Right lobe of liver (tissue), 6 donors: ENCODE measurements at regions not wholly inside any gene's neighbourhood (a gene's known extent, or its start where the extent isn't known, plus 50 kb on each side); places are given as distances from the start of the nearest gene placed in this dataset.

Source experiments
- ATAC-seq, 4 donors: fragments of 200-7000 bp; cut with Tn5 transposase; one replicate each; pipeline ENCODE4 v1.9.1; 2020; ENCODE audit warnings: mild to moderate bottlenecking in 4 of 4, moderate library complexity in 4 of 4
- DNase-seq, 3 donors: peaks; one replicate each; pipeline ENCODE4 v3.0.0-alpha.2; 2020
- H3K27ac ChIP-seq, 3 donors: fragments of 200-600 bp; one replicate each; pipeline ENCODE4 v1.8.0; 2022
- H3K27me3 ChIP-seq, 2 donors: fragments of 200-600 bp; one replicate each; pipeline ENCODE4 v1.8.0; 2022
- H3K36me3 ChIP-seq, 4 donors: fragments of 200-600 bp; sonication (generic) in 1 of 4; one replicate each; pipeline versions ENCODE4 v1.5.1 to v1.8.0; 2017 to 2022; ENCODE audit warnings: control low read depth in 1 of 4
- H3K4me1 ChIP-seq, 4 donors: fragments of 200-600 bp; sonication (generic) in 1 of 4; one replicate each; pipeline versions ENCODE4 v1.5.1 to v1.8.0; 2017 to 2022; ENCODE audit warnings: control low read depth in 1 of 4
- H3K4me3 ChIP-seq, 3 donors: fragments of 200-600 bp; one replicate each; pipeline ENCODE4 v1.8.0; 2022
- H3K9me3 ChIP-seq, 4 donors: fragments of 200-600 bp; sonication (generic) in 1 of 4; one replicate each; pipeline versions ENCODE4 v1.5.1 to v1.8.0; 2017 to 2022; ENCODE audit warnings: control low read depth in 1 of 4
- CTCF ChIP-seq, 4 donors: fragments of 200-600 bp in 3 of 4; fragments of 450-650 bp in 1 of 4; IDR thresholded peaks; one replicate each; pipeline versions ENCODE4 v1.5.1 to v1.8.0; 2016 to 2022; ENCODE audit warnings: antibody characterized with exemption in 4 of 4, mild to moderate bottlenecking in 2 of 4
- POLR2A ChIP-seq: fragments of 450-650 bp; IDR thresholded peaks from one replicate; pipeline ENCODE4 v1.6.1; 2017; ENCODE audit warnings: antibody characterized with exemption, mild to moderate bottlenecking
- WGBS: methylation state at CpG from one replicate; pipeline ENCODE4 v1.1.6; 2018; ENCODE audit warnings: low coverage, low lambda C conversion rate; ENCODE audit not compliant: insufficient coverage; ENCODE audit errors: missing lambda C conversion rate; 5-methylcytosine and 5-hydroxymethylcytosine counted together
- intact Hi-C, 2 donors: fragments of 100-400 bp; cut with DNase I; formaldehyde crosslinking; loops; one replicate each; pipeline versions ENCODE4 v1.11.2 to v1.14.1; 2022
- donor health status: DM: no; HTN: yes; CAD: no.
- donor health status: DM: no; HTN: no; CAD: no.
- donor health status: DM: no; HTN: no; CAD: no.
- donor health status: DM: no; HTN: yes; CAD: no.
- donor health status: DM: no; HTN: yes; CAD: no.

- TF ChIP-seq CTCF (IDR thresholded peaks at IDR 0.05) (no peak), POLR2A (no peak)
- no peak overlapping the region for H3K27ac ChIP-seq
- DNase-seq (no peak), ATAC-seq (no peak)
- intact Hi-C loops = no loop called here
- H3K27me3 ChIP-seq = no peaks in the 10 kb centered on the region
- no peak overlapping the region for H3K4me3 ChIP-seq
- no peaks in the 10 kb centered on the region for H3K9me3 ChIP-seq
- WGBS = 41% methylated on average over 3 of the region's 3 CpGs
- H3K36me3 ChIP-seq = no peaks in the 10 kb centered on the region
- no peaks in the 10 kb centered on the region for H3K4me1 ChIP-seq
Observed at GRCh38 chr3:181568693-181569092, 143.0 kb upstream of the SOX2 start.

- DNase-seq (no peak), ATAC-seq (no peak)
- no peak overlapping the region for H3K27ac ChIP-seq
- no peak for TF ChIP-seq POLR2A
- no peak for TF ChIP-seq CTCF (IDR thresholded peaks at IDR 0.05)
- no peaks in the 10 kb centered on the region for H3K4me1 ChIP-seq
- H3K27me3 ChIP-seq = no peaks in the 10 kb centered on the region
- H3K36me3 ChIP-seq = no peaks in the 10 kb centered on the region
- 47% methylated on average over 3 of the region's 3 CpGs for WGBS
- no peak overlapping the region for H3K4me3 ChIP-seq
- intact Hi-C loops = no loop called here
- H3K9me3 ChIP-seq = no peaks in the 10 kb centered on the region
Observed at GRCh38 chr3:181568248-181568647, 143.5 kb upstream of the SOX2 start.

- intact Hi-C loops = no loop called here
- H3K27me3 ChIP-seq = no peaks in the 10 kb centered on the region
- no peak overlapping the region for H3K27ac ChIP-seq
- DNase-seq (no peak), ATAC-seq (no peak)
- H3K9me3 ChIP-seq = no peaks in the 10 kb centered on the region
- H3K4me1 ChIP-seq = no peaks in the 10 kb centered on the region
- WGBS = 43% methylated on average over 6 of the region's 6 CpGs
- H3K36me3 ChIP-seq = no peaks in the 10 kb centered on the region
- H3K4me3 ChIP-seq = no peak overlapping the region
- TF ChIP-seq POLR2A (no peak), CTCF (IDR thresholded peaks at IDR 0.05) (no peak)
Observed at GRCh38 chr3:181567311-181568075, 144.2 kb upstream of the SOX2 start.

- no peaks in the 10 kb centered on the region for H3K9me3 ChIP-seq
- DNase-seq (no peak), ATAC-seq (no peak)
- WGBS = 6% methylated on average over 3 of the region's 3 CpGs
- intact Hi-C loops = no loop called here
- H3K4me1 ChIP-seq = no peaks in the 10 kb centered on the region
- TF ChIP-seq POLR2A (no peak), CTCF (IDR thresholded peaks at IDR 0.05) (no peak)
- no peaks in the 10 kb centered on the region for H3K36me3 ChIP-seq
- no peak overlapping the region for H3K4me3 ChIP-seq
- no peaks in the 10 kb centered on the region for H3K27me3 ChIP-seq
- no peak overlapping the region for H3K27ac ChIP-seq
Observed at GRCh38 chr3:181565416-181565815, 146.3 kb upstream of the SOX2 start.
